DMS114 treated with DMSO at 0.1 percent for 48 hours (cell line): ENCODE measurements at regions not wholly inside any gene's neighbourhood (a gene's known extent, or its start where the extent isn't known, plus 50 kb on each side); places are given as distances from the start of the nearest gene placed in this dataset.
"Not testable (repeated sequence)": the region's sequence is repeated elsewhere in the genome, so short reads cannot be mapped to it uniquely, and the experiment has no call there.

Source experiments
- DNase-seq: peaks from one replicate; lab custom pipeline; 2025; ENCODE audit not compliant: unreplicated experiment; lab: John Stamatoyannopoulos, UW

GRCh38 chr17:27365329-27365945 is 71.5 kb downstream of the WSB1 start:
- DNase-seq: not testable (repeated sequence)

GRCh38 chr17:27366437-27366836 is 72.5 kb downstream of the WSB1 start:
- no peak for DNase-seq

- no peak for DNase-seq
Measured at GRCh38 chr17:27367121-27367981, 73.4 kb downstream of the WSB1 start.

- DNase-seq: no peak
Measured at GRCh38 chr17:27368151-27368795, 74.4 kb downstream of the WSB1 start.

GRCh38 chr17:27368980-27369379 is 75.1 kb downstream of the WSB1 start:
- no peak for DNase-seq

- DNase-seq: no peak
Measured at GRCh38 chr17:27370776-27371175, 76.9 kb downstream of the WSB1 start.

- DNase-seq: not testable (repeated sequence)
Measured at GRCh38 chr17:27373695-27374094, 79.8 kb downstream of the WSB1 start.

- no peak for DNase-seq
Measured at GRCh38 chr17:27376637-27377547, 79.4 kb upstream of the KSR1 start.

- DNase-seq: no peak
Measured at GRCh38 chr17:27378482-27379175, 77.6 kb upstream of the KSR1 start.

- no peak for DNase-seq
Measured at GRCh38 chr17:27379888-27380533, 76.2 kb upstream of the KSR1 start.

- no peak for DNase-seq
Measured at GRCh38 chr17:27380551-27380950, 75.7 kb upstream of the KSR1 start.

GRCh38 chr17:27381007-27381501 is 75.2 kb upstream of the KSR1 start:
- DNase-seq: peak; percentile 5

- no peak for DNase-seq
Measured at GRCh38 chr17:27382025-27382424, 74.2 kb upstream of the KSR1 start.

- no peak for DNase-seq
Measured at GRCh38 chr17:27384261-27384701, 72.0 kb upstream of the KSR1 start.

- no peak for DNase-seq
Measured at GRCh38 chr17:27384726-27385125, 71.5 kb upstream of the KSR1 start.

- no peak for DNase-seq
Measured at GRCh38 chr17:27385626-27386025, 70.6 kb upstream of the KSR1 start.

- no peak for DNase-seq
Measured at GRCh38 chr17:27386206-27387075, 69.8 kb upstream of the KSR1 start.

- no peak for DNase-seq
Measured at GRCh38 chr17:27389542-27390140, 66.6 kb upstream of the KSR1 start.
